ENCODE measurements at regions not wholly inside any gene's neighbourhood (a gene's known extent, or its start where the extent isn't known, plus 50 kb on each side); places are given as distances from the start of the nearest gene placed in this dataset.

GRCh38 chr5:33067291-33067690 is 356.2 kb downstream of the NPR3 start:
- H3K4me3 ChIP-seq (ENCODE audit: control insufficient read depth, low read depth, low read length) = no peak overlapping the region
- DNase-seq (ENCODE audit: low read depth) = no peak
- TF ChIP-seq CTCF (conservative IDR thresholded peaks at IDR 0.05; ENCODE audit: control insufficient read depth, insufficient read depth, low read depth, low read length) = no peak

- no peak for TF ChIP-seq CTCF (conservative IDR thresholded peaks at IDR 0.05; ENCODE audit: control insufficient read depth, insufficient read depth, low read depth, low read length)
- DNase-seq (ENCODE audit: low read depth) = peak; percentile 16
- H3K4me3 ChIP-seq (ENCODE audit: control insufficient read depth, low read depth, low read length) = no peak overlapping the region
Observed at GRCh38 chr5:33068786-33069185, 357.7 kb downstream of the NPR3 start.

- H3K4me3 ChIP-seq (ENCODE audit: control insufficient read depth, low read depth, low read length) = no peak overlapping the region
- no peak for TF ChIP-seq CTCF (conservative IDR thresholded peaks at IDR 0.05; ENCODE audit: control insufficient read depth, insufficient read depth, low read depth, low read length)
Observed at GRCh38 chr5:33072296-33072695, 361.2 kb downstream of the NPR3 start.

DNA sequence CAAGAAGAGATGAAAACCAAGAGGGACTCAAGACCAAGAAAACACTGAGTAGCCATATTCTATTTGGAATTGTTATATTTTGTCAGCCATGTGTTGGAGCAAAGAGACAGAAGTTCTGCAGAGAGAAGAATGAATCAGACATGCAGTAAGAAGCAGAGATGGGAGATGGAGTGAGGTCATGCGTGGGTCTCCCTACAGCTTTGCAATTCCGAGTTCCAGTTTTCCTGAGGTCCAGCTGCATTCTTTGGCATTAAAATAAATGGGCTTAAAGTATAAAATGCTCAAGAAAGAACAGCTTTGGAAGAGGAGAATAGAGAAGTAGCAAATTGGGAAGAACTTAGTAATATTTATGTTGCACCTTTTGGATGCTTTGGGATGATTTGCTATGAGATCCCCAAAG is 361.6 kb downstream of the NPR3 start:
- peak; percentile 28 for DNase-seq (ENCODE audit: low read depth)
- no peak for TF ChIP-seq CTCF (conservative IDR thresholded peaks at IDR 0.05; ENCODE audit: control insufficient read depth, insufficient read depth, low read depth, low read length)
- no peak overlapping the region for H3K4me3 ChIP-seq (ENCODE audit: control insufficient read depth, low read depth, low read length)

More at GRCh38 chr5:33072296-33072695, 361.2 kb downstream of the NPR3 start:
- peak; percentile 2 for DNase-seq (ENCODE audit: low read depth)

GRCh38 chr5:33073881-33074327 is 362.8 kb downstream of the NPR3 start:
- TF ChIP-seq CTCF (conservative IDR thresholded peaks at IDR 0.05; ENCODE audit: control insufficient read depth, insufficient read depth, low read depth, low read length) = no peak
- no peak overlapping the region for H3K4me3 ChIP-seq (ENCODE audit: control insufficient read depth, low read depth, low read length)
- no peak for DNase-seq (ENCODE audit: low read depth)

- peak; percentile 4 for DNase-seq (ENCODE audit: low read depth)
- TF ChIP-seq CTCF (conservative IDR thresholded peaks at IDR 0.05; ENCODE audit: control insufficient read depth, insufficient read depth, low read depth, low read length) = no peak
- no peak overlapping the region for H3K4me3 ChIP-seq (ENCODE audit: control insufficient read depth, low read depth, low read length)
Observed at GRCh38 chr5:33074548-33074947, 363.4 kb downstream of the NPR3 start.

- peak; percentile 9 for DNase-seq (ENCODE audit: low read depth)
- no peak for TF ChIP-seq CTCF (conservative IDR thresholded peaks at IDR 0.05; ENCODE audit: control insufficient read depth, insufficient read depth, low read depth, low read length)
- H3K4me3 ChIP-seq (ENCODE audit: control insufficient read depth, low read depth, low read length) = no peak overlapping the region
Observed at GRCh38 chr5:33075731-33076130, 364.6 kb downstream of the NPR3 start.

Data from fibroblast of mammary gland (primary cell).